HK-2 (cell line): ENCODE measurements at regions not wholly inside any gene's neighbourhood (a gene's known extent, or its start where the extent isn't known, plus 50 kb on each side); places are given as distances from the start of the nearest gene placed in this dataset.

Experiments used
- DNase-seq: peaks from one replicate; pipeline ENCODE4 v3.0.0-alpha.2; 2018; ENCODE audit not compliant: unreplicated experiment

DNA sequence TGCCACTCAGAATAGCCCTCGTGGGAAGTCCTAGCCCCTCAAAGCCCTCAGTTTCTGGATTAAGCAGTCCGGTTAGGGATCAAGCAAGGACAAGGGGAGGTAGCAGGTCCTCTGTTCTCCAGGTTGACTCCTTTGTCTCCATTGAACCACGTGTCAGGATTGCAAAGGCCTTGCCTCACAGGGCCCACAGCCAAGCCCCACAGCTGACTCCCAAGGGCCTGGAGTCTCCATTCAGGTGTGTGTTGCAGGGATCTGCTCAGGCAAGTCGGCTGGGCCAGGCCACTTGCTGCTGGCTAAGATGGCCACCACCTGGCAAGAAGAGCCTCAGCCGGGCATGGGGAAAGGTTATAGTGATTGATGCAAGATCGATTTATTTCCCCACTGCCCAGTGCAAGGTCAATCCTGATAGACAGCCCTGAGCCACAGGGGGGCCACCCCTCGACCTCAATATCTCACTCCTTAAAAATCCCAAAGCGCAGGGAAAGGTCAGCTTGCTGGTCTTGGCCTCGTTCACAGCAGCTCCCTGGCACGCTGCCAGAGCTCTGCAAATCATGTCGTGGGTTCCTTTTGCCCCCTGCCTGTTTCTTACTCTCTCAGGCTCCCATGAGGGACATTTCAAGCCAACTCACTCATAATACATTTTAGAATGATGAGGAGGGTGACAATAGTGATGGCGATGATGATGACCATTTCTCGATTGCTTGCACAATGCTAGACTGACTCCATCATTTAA lies 75.9 kb downstream of the EDN3 start:
- no peak for DNase-seq

GRCh38 chr20:59376998-59377397 lies 76.6 kb downstream of the EDN3 start:
- DNase-seq = no peak

DNA sequence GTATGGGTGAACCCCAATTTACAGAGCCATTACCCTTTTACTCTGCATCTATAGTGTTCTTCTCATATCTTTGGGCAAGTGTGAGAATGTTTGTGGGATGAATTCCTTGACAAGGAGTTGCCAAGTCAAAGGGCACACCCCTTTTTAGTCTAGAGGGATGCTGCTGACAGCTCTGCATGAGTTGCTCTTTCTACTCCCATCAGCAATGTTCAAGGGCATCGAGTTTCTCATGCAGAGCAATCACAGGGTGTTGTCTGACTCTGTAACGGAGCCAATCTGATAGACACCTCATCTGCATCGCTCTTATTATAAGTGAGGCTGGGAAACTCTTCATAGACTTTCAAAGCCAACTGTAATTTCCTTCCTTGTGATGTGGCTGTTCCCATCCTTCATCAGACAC lies 77.4 kb downstream of the EDN3 start:
- no peak for DNase-seq

DNA sequence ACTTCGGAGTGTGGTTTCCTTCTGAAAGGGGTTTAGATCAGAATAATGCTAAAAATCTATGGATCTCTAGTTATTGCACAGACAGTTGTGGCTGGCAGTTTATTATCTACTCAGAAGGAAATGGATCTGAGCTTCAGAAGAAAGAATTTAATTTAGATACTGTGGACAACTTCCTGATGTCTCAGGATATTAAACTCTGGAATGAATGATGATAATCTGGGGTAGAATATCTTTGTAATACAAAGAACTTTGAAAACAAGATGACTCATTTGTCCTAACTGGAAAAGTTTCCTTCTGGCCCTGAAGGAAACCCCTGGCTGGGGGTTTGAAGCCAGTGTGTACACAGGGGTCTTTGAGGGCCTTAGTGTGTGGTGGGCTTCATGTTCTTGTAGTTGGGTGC lies 78.0 kb downstream of the EDN3 start:
- DNase-seq = no peak

GRCh38 chr20:59378966-59379365 lies 78.6 kb downstream of the EDN3 start:
- DNase-seq = no peak

GRCh38 chr20:59381689-59382088 lies 81.3 kb downstream of the EDN3 start:
- DNase-seq = no peak

GRCh38 chr20:59382157-59382725 lies 81.8 kb downstream of the EDN3 start:
- no peak for DNase-seq

DNA sequence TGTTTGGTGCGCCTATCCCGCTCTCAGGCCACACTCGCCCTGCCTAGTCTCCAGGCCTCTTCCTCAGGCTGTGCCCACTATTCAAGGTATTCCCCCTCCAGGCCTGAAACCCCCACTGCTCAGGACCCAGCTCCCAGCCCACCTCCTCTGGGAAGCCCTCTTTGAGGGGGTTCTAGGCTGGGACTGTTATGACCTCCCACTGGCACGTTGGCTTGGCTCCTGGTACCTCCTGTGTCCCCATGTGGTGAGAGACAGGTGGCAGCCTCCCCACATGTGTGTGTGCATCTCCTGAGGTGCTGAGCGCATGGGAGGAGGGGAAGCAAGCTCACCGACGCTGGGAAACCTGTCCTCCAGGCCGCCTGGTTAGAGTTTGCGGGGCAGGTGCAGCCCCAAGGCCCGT lies 82.5 kb downstream of the EDN3 start:
- DNase-seq = no peak

DNA sequence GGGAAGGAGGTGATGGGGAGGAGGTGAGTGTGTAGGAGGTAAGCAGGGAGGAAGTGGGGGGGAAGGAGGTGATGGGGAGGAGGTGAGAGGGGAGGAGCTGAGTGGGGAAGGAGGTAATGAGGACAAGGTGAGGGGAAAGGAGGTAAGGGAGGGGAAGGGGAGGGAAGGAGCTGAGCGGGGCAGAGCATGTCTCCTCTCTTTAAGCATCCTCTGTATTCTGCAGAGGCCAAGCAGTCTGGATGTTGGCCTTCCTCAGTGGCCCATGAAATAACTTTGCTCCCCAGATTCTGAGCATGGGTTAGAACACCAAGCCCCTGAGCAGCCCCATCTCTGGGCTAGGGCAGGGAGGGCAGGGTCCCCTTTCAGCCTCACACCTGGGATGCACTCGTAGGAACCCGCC lies 84.6 kb downstream of the EDN3 start:
- DNase-seq = no peak

GRCh38 chr20:59385480-59385879 lies 85.1 kb downstream of the EDN3 start:
- DNase-seq = no peak

DNA sequence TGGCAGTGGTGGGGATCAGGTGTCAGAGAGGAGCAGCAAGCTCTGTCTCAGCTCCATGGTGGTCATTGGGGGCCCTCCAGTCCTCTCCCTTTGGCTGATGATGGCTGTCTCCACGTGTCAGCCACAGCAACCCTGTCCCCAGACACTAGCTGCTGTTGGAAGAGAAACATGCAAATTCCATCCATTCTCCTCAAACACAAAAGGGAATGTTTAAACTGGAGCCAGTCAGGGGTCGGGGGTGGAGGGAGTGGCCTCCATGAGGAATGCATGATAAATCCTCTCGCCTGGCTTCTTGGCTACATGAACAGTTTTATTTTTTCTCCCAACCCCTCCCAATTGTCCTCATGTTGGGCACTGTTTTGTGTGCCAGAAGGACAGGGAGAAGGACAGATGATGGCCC lies 86.4 kb downstream of the EDN3 start:
- DNase-seq = no peak

DNA sequence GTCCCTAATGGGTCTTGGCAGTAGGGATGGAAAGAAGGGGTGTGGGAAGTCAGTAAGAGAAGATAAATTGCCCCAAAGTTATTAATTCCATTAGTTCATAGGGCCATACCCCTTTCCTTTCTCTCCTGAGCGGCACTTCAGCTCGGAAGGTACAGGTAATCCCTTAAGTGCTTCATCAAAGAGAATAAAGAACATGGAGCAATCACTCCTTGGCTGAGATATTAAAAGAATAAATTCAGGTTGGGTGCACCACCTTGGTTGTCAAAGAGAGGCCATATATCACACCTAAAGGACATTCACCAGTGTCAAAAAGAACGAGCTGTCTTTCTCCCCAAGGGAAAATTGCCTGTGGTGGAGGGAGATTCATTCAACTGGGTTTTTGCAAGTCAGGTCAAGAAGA lies 87.5 kb downstream of the EDN3 start:
- DNase-seq = no peak

DNA sequence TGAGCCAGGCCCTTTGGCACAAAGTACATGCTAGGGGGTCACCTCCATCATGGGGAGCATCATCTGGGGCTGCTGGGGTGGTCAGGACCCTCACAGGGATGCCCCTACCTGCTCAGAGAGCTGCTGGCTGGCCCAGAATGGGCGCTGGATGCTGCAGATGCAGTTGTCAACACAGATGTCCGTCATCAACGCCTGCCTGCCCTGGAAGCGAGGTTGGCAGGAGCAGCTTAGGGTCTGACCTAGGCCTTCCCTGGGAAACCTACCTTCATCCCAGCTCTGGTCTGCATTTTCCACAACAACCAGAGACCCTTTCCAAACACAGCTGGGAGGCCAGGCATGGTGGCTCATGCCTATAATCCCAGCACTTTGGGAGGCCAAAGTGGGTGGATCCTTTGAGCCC lies 88.0 kb downstream of the EDN3 start:
- no peak for DNase-seq

GRCh38 chr20:59390437-59390836 lies 90.0 kb downstream of the EDN3 start:
- DNase-seq = no peak

- DNase-seq = no peak
Observed at GRCh38 chr20:59391975-59392374, 91.6 kb downstream of the EDN3 start.

- no peak for DNase-seq
Observed at GRCh38 chr20:59392736-59393135, 92.3 kb downstream of the EDN3 start.

DNA sequence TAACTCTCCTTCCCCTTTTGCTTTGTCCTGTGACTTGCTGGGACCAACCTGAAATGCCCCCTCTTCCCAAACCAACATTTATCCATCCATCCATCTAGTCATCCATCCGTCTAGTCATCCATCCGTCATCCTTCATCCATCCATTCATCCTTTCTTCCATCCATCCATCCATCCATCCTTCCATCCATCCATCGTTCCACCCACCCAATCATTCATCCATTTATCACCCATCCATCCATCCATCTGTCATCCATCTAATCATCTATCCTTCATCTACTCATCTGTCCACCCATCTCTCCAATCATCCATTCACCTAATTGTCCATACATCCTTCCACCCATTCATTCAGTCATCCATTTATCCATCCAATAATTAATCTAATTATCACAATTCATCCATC lies 92.7 kb downstream of the EDN3 start:
- DNase-seq = no peak

- no peak for DNase-seq
Observed at GRCh38 chr20:59395729-59396128, 95.3 kb downstream of the EDN3 start.

- no peak for DNase-seq
Observed at GRCh38 chr20:59398537-59399205, 98.3 kb downstream of the EDN3 start.

- DNase-seq = no peak
Observed at GRCh38 chr20:59399426-59400099, 99.2 kb downstream of the EDN3 start.

GRCh38 chr20:59400708-59401107 lies 100.3 kb downstream of the EDN3 start:
- no peak for DNase-seq

GRCh38 chr20:59402681-59403080 lies 102.3 kb downstream of the EDN3 start:
- no peak for DNase-seq
